ENCODE measurements at regions not wholly inside any gene's neighbourhood (a gene's known extent, or its start where the extent isn't known, plus 50 kb on each side); places are given as distances from the start of the nearest gene placed in this dataset.
"Not testable (repeated sequence)": the region's sequence is repeated elsewhere in the genome, so short reads cannot be mapped to it uniquely, and the experiment has no call there.

DNA sequence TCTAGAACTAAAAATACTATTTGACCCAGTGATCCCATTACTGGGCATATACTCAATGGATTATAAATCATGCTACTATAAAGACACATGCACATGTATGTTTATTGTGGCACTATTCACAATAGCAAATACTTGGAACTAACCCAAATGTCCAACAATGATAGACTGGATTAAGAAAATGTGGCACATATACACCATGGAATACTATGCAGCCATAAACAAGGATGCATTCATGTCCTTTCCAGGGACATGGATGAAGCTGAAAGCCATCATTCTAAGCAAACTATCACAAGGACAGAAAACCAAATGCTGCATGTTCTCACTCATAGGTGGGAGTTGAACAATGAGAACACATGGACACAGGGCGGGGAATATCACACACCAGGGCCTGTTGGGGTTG lies 1039.0 kb downstream of the NR2F1-AS1 start:
- not testable (repeated sequence) for DNase-seq

GRCh38 chr5:92527311-92528078 lies 1053.5 kb downstream of the NR2F1-AS1 start:
- no peak for DNase-seq

GRCh38 chr5:92525131-92525530 lies 1055.9 kb downstream of the NR2F1-AS1 start:
- no peak for DNase-seq

DNA sequence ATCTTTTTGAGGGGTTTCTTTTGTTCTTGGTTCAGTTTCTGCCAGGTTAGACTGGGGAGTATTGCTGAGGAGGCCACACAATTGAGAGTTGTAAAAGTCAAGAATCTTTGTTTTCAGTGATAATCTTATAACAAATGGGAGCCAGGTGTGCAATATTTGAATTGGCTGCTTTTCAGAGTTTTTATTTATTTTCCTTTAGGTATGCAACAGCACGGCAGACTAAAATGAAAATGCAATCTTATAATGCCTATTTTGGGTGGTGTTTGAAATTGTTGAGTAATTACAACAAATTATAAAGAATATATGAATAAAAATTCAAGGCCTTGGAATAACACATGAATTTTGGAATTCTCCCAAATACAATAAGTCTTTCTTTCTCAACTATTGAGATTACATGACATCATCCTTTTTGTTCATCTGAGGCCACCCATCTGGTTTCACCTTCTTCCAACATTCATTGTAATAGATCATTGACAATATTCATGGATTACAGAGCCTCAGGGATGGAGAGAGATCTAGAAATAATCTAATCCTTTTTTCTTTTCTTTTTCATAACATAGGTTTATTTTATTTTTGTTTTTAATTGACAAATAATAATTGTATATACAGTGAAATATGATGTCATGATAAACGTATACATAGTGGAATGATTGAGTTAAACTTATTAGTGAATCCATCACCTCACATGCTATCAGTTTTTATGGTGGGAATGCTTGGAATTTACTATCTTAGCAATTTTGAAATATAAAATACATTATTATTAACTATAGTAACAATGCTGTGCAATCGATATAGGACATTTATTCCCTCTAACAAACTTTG lies 1061.0 kb downstream of the NR2F1-AS1 start:
- no peak for DNase-seq

- no peak for DNase-seq
Observed at GRCh38 chr5:92518318-92518904, 1062.6 kb downstream of the NR2F1-AS1 start.

- no peak for DNase-seq
Observed at GRCh38 chr5:92514896-92515295, 1066.1 kb downstream of the NR2F1-AS1 start.

DNA sequence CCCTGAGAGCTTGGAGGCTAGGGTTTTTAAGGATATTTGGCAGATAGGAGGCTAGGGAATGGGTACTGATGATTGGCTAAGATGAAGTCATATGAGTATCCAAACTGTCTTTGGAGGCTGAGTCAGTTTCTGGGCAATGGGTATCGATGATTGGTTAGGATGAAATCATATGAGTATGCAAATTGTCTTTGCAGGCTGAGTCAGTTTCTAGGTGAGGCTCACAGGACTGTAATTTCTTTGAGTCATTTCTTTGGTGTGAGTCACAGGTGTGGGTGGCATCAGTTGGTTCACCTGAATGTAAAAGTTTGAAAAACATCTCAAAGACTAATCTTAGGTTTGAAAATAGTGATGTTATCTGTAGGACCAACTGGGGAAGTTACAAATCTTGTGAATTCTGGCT lies 1068.0 kb downstream of the NR2F1-AS1 start:
- DNase-seq: no peak

DNA sequence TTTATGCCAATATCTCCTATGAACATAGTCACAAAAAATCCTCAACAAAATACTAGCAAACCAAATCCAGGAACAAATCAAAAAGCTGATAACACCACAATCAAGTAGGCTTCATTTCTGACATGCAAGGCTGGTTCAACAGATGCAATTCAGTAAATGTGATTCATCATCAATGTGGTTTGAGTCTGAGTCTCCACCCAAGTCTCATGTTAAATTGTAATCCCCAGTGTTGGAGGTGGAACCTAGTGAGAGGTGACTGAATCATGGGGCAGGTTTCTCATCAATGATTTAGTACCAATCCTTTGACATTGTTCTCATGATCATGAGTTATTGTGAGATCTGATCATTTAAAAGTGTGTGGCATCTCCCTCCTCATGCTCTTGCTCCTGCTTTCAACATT lies 1072.7 kb downstream of the NR2F1-AS1 start:
- no peak for DNase-seq

- DNase-seq: no peak
Observed at GRCh38 chr5:92505925-92506324, 1075.1 kb downstream of the NR2F1-AS1 start.

- no peak for DNase-seq
Observed at GRCh38 chr5:92505145-92505544, 1075.9 kb downstream of the NR2F1-AS1 start.

DNA sequence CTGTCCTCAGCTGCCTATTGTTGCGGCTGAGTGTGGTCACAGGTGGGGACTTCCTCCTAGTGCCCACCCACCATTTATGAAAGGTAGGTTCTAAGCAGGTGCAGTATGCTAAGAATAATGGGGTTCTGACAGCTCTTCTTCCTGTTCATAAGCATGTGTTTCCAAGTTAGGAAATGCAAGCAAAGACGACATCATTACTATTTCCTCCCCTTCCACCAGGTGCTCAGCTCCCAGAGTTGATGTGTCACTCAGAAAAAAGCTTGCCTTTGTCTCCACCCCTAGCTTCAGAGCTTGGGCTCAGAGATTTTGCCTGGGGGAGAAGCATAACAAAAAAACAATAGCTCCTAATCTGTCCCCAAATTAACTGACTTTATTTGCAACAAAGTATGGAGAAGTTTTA lies 1076.7 kb downstream of the NR2F1-AS1 start:
- DNase-seq: no peak

DNA sequence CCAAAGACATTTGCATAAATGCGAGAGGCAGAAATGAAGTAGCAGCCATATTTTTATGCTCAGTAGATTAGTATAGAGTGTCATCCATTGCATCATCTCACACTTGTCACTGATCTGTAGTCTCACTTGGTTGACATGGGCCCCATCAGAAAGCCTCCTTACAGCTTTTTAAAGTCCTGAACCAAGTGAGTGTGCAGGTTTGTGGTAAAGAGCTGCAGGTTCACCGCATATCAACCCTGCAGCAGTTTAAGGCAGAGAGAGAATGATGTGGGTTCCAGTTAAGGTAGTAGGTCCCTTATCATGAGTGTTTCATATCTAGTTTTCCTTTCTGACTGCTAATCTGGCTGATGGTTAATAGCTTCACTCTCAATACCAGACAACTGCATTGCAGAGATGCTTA lies 1080.3 kb downstream of the NR2F1-AS1 start:
- DNase-seq: no peak

DNA sequence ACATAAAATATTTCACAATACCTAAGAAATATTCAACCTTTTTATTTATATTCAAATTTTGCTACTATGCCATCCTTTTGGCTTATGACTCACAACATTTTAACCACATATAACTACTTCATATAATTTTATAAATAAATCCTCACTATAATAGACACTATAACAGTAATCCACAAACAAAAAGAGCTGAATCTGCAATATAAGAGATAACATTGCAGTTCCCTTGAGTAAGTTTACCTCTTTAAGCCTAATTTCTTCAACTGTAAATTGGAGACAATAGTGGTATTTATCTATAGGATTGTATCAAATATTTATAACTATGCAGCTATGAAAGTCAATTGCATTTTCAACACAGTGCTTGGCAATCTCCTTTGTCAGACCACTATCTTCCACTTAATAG lies 1084.5 kb downstream of the NR2F1-AS1 start:
- no peak for DNase-seq

DNA sequence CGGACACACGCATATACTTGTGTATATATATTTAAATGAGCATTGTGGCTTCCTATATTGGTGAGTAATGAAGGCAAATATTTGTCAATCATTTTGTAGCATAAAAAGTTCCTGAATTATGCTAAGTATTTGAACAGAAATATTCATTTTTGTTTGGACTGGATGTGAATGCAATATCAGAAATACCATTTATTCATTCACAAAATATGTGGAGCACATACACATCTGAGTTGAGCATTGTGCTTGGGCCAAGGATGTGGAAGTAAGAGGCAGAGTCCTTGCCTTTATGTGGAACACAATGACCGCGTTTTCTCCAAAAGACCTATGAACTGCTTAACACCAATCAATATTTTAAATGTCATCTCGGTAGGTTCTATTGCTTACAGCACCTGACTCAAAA lies 1086.5 kb downstream of the NR2F1-AS1 start:
- no peak for DNase-seq

GRCh38 chr5:92492908-92493307 lies 1088.1 kb downstream of the NR2F1-AS1 start:
- DNase-seq: no peak

DNA sequence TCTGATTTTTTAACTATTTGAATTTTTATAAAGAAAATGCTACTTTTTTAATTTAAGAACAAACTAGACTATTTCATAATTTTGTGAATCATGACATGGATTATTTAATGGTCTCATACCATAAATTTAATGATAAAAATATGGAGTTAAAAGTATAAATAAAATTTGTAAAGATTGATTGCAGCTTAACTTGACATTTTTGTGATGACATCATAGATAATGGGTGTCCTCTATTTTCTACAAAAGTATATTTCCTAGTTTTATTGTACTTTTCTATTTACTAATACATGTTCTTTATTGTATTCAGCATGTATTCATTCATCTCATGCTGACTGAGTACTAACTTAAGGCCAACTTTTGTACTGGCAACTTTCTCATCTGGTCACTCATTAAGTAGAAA lies 1096.5 kb downstream of the NR2F1-AS1 start:
- DNase-seq: no peak

DNA sequence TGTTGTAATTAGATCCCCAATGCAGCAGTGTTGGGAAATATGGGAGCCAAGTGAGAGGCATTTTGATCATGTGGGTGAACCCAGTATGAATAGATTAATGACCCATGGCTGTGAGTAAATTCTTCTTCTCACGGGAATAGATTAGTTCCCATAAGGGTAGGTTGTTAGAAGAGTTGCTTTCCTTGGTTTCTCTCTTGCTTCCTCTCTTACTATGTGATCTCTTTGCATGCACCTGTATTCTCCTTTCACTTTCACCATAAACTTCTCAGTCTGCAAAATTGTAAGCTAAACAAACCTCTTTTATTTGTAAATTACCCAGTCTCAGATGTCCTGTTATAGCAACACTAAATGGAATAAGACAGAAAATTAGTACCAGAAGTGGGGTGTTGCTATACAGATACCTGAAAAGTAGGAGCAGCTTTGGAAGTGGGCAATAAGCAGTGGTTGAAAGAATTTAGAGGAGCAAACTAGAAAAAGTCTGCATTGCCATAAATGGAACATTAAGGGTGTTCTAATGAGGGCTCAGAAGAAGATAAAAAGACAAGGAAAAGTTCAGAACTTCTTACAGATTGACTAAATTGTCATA lies 1090.0 kb upstream of the ARRDC3 start:
- no peak for DNase-seq

DNA sequence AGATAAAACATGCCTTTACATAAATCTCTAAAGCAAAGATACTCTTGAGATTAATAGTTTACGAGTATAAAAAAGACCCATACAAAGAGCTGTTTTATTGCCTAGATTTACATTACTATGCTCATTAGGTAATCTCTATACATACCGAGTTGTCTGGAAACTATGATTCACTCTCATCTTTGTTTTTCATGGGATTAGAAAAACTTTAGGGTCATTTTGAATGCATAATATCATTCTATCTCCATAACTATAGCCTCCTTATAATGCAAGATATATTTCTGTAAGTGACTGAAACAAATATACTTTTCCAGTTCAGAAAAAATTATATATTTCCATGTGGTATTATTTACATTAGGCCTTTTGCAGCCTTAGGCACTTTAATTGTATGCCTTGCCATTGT lies 1088.7 kb upstream of the ARRDC3 start:
- DNase-seq: no peak

DNA sequence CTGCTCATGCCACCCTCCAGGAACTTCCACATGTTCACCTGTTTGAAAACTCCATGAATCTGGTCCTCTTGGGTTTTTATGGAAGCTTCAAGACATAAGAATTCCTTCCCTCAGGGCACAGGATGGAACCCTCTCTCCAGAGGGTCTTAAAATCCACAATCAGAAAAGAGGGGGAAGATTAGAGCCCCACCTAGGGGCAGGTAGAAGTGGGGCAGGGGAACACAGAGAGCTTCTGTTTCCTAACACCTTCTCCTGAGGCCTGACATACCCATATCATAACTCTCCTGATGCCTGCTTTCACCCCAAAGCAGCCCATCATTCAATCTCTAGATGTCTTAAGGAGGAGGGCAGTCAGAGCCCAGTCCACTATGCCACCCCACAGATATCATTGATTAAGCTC lies 1087.7 kb upstream of the ARRDC3 start:
- DNase-seq: no peak

GRCh38 chr5:92468295-92468694 lies 1085.2 kb upstream of the ARRDC3 start:
- DNase-seq: no peak

- no peak for DNase-seq
Observed at GRCh38 chr5:92467695-92468094, 1084.6 kb upstream of the ARRDC3 start.

- no peak for DNase-seq
Observed at GRCh38 chr5:92460505-92460904, 1077.4 kb upstream of the ARRDC3 start.
